Stimulated activated CD4-positive, alpha-beta T cell treated with anti-CD3 and anti-CD28 coated beads, Interleukin-1b, Interleukin-23, amount 100 ng/mL, for 4 hours (primary cell): ENCODE measurements at regions not wholly inside any gene's neighbourhood (a gene's known extent, or its start where the extent isn't known, plus 50 kb on each side); places are given as distances from the start of the nearest gene placed in this dataset.
"Not testable (repeated sequence)": the region's sequence is repeated elsewhere in the genome, so short reads cannot be mapped to it uniquely, and the experiment has no call there.

Source experiments
- DNase-seq, 2 donors: peaks; one replicate each; pipeline ENCODE4 v3.0.0-alpha.2; 2020; ENCODE audit warnings: low read depth in 2 of 2

- DNase-seq: no peak
Observed at GRCh38 chr12:23359975-23360701, 589.3 kb downstream of the SOX5 start.

- DNase-seq: no peak
Observed at GRCh38 chr12:23361971-23362370, 587.5 kb downstream of the SOX5 start.

GRCh38 chr12:23368590-23368989, 580.9 kb downstream of the SOX5 start:
- DNase-seq: no peak

- DNase-seq: no peak
Observed at GRCh38 chr12:23375621-23376020, 573.8 kb downstream of the SOX5 start.

GRCh38 chr12:23376238-23376637, 573.2 kb downstream of the SOX5 start:
- no peak for DNase-seq

DNA sequence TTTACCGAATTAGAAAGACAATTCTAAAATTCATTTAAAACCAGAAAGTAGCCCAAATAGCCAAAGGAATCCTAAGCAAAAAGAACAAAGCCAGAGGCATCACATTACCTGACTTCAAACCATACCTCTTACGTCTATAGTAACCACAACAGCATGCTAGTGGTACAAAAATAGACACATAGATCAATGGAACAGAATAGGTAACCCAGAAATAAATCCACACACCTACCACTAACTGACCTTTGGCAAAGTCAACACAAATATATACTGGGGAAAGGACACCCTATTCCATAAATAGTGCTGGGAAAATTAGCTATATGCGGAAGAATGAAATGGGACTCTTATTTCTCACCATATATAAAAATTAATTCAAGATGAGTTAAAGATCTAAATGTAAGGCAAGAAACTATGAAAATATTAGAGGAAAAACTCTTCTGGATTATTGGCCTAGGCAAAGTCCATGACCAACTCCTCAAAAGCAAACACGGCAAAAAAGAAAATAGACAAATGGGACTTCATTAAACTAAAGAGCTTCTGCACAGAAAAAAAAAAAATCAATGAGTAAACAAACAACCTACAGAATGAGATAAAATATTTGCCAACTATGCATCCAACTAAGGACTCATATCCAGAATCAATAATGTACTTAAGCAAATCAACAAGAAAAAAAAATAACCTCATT, 568.9 kb downstream of the SOX5 start:
- DNase-seq: no peak

DNA sequence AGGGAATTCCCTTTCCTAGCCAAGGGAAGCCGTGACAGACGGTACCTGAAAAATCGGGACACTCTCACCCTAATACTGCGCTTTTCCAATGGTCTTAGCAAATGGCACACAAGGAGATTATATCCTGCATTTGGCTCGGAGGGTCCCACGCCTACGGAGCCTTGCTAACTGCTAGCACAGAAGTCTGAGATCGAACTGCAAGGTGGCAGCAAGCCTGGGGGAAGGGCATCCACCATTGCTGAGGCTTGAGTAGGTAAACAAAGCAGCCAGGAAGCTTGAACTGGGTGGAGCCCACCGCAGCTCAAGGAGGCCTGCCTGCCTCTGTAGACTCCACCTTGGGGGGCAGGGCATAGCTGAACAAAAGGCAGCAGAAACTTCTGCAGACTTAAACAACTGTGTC, 560.6 kb downstream of the SOX5 start:
- DNase-seq: not testable (repeated sequence)

- not testable (repeated sequence) for DNase-seq
Observed at GRCh38 chr12:23389315-23389714, 560.2 kb downstream of the SOX5 start.

GRCh38 chr12:23399402-23399933, 550.0 kb downstream of the SOX5 start:
- DNase-seq: no peak

- DNase-seq: no peak
Observed at GRCh38 chr12:23415180-23415579, 534.3 kb downstream of the SOX5 start.

DNA sequence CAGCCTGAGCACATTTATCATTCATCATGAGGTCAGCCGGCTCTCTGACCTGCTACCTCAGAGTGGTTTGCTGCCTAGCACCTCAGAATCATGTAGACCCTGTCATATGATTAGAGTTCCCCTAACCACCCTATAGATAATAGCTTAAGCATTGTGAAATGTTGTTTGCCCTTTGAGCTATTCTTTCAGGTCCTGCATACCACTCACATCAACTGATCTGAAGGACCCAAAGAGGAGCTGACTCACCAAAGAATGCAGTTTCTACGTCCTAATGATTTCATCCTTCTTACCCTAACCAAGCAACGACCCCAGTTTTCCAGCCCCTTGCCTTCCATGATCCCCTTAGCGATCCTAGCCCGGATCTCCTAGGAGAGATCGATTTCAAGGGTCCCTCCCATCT, 527.9 kb downstream of the SOX5 start:
- no peak for DNase-seq

DNA sequence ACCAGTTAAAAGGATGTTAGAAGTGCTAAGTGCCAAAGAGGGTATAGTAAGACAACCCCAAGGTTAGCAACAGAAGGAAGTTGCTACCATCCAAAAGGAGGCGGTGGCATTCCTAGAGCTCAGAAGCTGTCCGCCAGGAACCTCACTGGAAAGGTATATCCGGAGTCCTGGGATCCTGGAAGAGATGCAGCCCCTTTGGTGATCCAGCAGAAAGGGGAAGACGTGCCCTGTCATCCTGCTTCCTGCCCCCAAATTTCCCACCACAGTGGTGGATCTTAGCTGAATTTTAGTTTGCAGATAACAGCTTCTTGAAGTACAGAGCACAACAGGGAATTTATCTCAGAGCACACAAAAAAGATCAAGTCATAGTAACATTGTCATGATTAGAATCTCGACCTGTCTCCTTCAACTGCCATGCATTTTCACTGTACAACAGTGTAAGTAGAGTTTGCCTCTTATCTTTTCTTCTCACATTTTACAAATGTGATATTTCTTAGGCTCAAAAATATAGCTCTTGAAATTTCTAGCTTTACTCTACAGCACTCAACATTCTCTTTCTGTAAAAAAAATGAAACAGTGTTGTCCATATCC, 526.3 kb downstream of the SOX5 start:
- no peak for DNase-seq

- no peak for DNase-seq
Observed at GRCh38 chr12:23423796-23424195, 525.7 kb downstream of the SOX5 start.

DNA sequence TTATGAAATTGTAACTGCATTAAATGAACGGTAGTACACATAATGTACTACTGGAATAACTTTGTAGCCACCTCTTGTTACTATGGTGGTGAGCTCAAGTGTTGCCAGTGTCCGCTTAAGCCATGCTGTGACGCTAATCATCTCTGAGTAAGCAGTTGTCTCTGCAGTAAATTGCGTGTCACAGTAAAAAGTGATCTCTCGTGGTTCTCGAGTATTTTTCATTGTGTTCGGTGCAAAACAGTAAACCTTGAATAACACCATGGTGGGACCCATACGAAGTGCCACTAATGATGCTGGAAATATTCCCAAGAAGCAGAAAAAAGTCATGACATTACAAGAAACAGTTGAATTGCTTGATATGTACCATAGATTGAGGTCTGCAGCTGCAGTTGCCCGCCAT, 524.8 kb downstream of the SOX5 start:
- DNase-seq: no peak

GRCh38 chr12:23426328-23426727, 523.1 kb downstream of the SOX5 start:
- DNase-seq: no peak

DNA sequence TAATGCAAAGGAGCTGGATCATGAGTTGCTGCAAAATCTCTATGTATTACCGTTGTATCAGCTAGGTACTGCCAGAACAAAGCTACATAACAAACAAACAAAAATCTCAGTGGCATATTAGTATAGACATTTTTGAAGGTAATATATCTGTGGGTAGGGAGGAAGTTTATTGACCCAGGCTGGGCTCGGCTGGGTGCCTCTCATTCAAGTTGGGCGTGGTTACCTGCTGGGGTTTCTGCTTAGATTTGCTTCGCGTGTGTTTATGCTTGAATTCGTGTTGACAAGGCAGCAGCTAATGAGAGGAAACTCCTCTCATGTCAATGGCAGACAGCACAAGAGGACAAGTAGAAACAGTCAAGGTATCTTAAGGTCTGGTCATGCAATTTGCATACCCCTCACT, 520.7 kb downstream of the SOX5 start:
- DNase-seq: no peak

DNA sequence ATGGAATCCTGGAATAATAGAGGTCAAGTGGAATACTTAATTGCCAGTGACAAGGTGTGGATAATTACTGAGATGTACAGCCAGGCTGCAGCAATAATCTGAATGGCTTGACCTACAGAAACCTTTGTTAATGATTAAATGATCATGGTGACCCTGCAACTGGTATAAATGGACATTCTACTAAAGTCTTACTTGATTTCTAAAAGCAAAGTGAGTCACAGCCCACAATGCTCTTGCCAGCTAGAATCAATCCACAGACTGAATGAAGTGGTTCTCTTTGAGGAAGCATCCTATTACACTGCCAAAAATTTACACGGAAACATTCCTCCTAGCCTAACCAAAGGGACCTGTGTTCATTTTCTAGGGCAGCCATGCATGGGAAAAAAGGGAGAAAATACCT, 518.5 kb downstream of the SOX5 start:
- no peak for DNase-seq

DNA sequence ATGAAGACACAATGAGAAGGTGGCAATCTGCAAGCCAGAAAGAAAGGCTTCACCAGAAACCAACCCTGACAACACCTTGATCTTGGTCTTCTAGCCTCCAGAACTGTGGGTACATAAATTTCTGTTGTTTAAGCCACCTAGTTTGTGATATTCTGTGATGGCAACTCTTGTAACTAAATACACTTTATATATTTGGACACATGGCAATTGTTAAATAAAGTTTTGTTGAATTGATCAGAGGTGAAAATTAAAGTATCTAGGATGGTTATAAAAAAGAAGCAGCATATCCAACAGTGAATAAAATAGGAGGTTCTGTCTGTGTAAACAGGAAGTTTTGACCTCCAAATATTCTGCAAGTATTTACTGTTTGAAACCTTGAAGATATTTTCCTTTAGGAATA, 516.3 kb downstream of the SOX5 start:
- DNase-seq: no peak

DNA sequence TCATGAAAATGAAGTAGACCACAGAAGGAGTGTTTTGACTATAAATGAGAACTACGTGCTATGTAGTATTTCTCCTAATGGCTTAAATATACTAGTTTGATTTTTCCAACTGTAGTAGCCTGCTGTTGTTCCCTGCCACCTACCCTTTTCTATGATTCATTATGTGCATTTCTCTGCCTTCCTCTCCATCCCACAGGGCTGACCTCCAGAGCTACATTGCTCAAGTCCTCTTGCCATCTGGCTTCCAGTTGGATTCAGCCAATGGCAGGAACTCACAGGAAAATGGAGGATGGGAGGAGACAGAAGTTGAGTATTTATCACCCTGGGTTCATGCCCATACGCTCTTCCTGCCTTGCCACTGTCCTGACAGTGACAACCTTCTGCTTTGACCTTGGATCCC, 515.3 kb downstream of the SOX5 start:
- DNase-seq: no peak

- DNase-seq: no peak
Observed at GRCh38 chr12:23446746-23447145, 502.7 kb downstream of the SOX5 start.

- no peak for DNase-seq
Observed at GRCh38 chr12:23450810-23451209, 498.7 kb downstream of the SOX5 start.

DNA sequence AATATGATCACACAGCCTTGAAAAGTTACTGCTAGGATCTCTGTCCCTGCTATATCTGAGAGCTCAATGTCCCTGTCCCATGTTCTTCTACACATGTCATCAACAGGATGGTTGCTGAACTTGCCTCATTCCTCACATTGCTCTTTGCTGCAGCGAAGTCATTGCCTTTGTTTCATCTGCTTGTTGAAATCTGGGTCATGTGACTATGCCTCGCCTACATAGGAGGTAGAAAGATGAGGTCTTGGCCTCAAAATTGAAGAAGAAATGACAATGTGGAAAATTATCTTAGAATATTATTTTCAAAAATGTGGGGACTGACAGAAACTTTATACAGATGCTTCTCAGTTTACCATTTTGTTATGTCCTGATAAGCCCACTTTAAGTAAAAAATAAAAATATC, 494.2 kb downstream of the SOX5 start:
- DNase-seq: no peak

DNA sequence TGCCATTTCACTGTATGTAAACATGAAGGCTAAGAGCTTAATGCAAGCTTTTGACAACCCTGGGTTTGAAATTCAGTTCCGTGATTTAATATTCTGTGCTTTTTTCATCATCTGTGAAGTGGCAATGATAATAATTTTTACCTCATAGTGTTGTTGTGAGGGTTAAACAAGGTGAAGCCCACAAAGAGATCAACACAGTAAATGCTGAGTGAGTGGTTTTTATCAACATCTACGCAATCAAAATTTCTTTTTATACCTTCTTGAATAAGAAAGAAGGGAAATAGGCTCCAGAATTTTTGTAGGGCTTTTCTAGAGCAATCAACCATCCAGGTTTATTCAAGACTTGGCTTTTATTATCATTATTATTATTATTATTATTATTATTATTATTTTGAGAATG, 490.8 kb downstream of the SOX5 start:
- no peak for DNase-seq
